K562 (cell line): ENCODE measurements at regions not wholly inside any gene's neighbourhood (a gene's known extent, or its start where the extent isn't known, plus 50 kb on each side); places are given as distances from the start of the nearest gene placed in this dataset.

Experiments
- ATAC-seq: fragments of 200-7000 bp; cut with Tn5 transposase; 3 replicates; pipeline ENCODE4 v1.9.1; 2020; ENCODE audit warnings: moderate library complexity
- BruUV-seq: library from RNA; stranded (reverse); fragments of 400-500 nt; replicated peaks from 2 replicates; lab custom pipeline; 2021; lab: Mats Ljungman, UMichigan
- CTCF ChIA-PET: fragments of 300-600 bp; formaldehyde crosslinking; extraction: SDS; loops from one replicate; lab custom pipeline; 2021; ENCODE audit warnings: low intra/inter-chr PET ratio; lab: Yijun Ruan, JAX
- POLR2A ChIA-PET: fragments of 300-600, 350-650 bp; sonication (Branson Sonifier 250); formaldehyde crosslinking; extraction: SDS; loops from one replicate; lab custom pipeline; 2021; ENCODE audit warnings: antibody characterized with exemption, inconsistent platforms; lab: Yijun Ruan, JAX
- DNase-seq, 4 experiments: peaks; one replicate each; pipeline versions ENCODE4 v3.0.0 to v3.0.0-alpha.2; 2011 to 2018; ENCODE audit warnings: low spot score in 3 of 4, mixed read lengths in 3 of 4; ENCODE audit errors: extremely low read depth in 1 of 4
- FAIRE-seq: peaks from 2 replicates; lab custom pipeline; 2011; peaks lifted over from hg19 to GRCh38; lab: Jason Lieb, UNC
- H2AFZ ChIP-seq: 2 replicates; pipeline ENCODE4 v1.6.0; 2011; ENCODE audit warnings: low read depth, low read length, control low read depth, inconsistent platforms
- H3K27ac ChIP-seq: fragments of 200-600 bp; 3 replicates; pipeline ENCODE4 v1.8.0; 2011; ENCODE audit warnings: low read depth, mild to moderate bottlenecking, control low read depth, inconsistent platforms, low read length, moderate library complexity, mixed read lengths; ENCODE audit errors: extremely low read depth
- H3K27me3 ChIP-seq, 2 experiments: fragments of 300-600 bp in 1 of 2; 2 replicates in 1 of 2; 3 replicates in 1 of 2; pipeline versions ENCODE4 v1.6.0 to v1.8.0; 2011; ENCODE audit warnings: inconsistent platforms in 2 of 2, low read length in 2 of 2, mild to moderate bottlenecking in 1 of 2, mixed read lengths in 1 of 2, moderate library complexity in 1 of 2; ENCODE audit not compliant: control insufficient read depth in 2 of 2, insufficient read depth in 2 of 2
- H3K36me3 ChIP-seq: fragments of 300-600 bp; 3 replicates; pipeline ENCODE4 v1.8.0; 2011; ENCODE audit warnings: mild to moderate bottlenecking, low read length, inconsistent platforms; ENCODE audit not compliant: control insufficient read depth, insufficient read depth
- H3K4me1 ChIP-seq, 2 experiments: fragments of 200-600 bp in 1 of 2; replicated peaks in 1 of 2; 2 replicates in 1 of 2; 3 replicates in 1 of 2; pipeline versions ENCODE4 v1.5.1 to v1.8.0; 2011; ENCODE audit warnings: inconsistent platforms in 2 of 2, low read length in 2 of 2, mild to moderate bottlenecking in 1 of 2, mixed read lengths in 1 of 2, moderate library complexity in 1 of 2; ENCODE audit not compliant: control insufficient read depth in 2 of 2, insufficient read depth in 2 of 2
- H3K4me2 ChIP-seq: 2 replicates; pipeline ENCODE4 v1.6.1; 2011; ENCODE audit warnings: low read length, control low read depth, inconsistent platforms, mixed read lengths; ENCODE audit not compliant: insufficient read depth
- H3K4me3 ChIP-seq: fragments of 200-600 bp; sonication (generic), shearing (Covaris generic); 2 replicates; pipeline ENCODE4 v1.5.1; 2016; ENCODE audit warnings: control low read depth, inconsistent platforms
- H3K79me2 ChIP-seq: fragments of 200-600 bp; 3 replicates; pipeline ENCODE4 v1.8.0; 2011; ENCODE audit warnings: low read length, inconsistent platforms; ENCODE audit not compliant: control insufficient read depth, insufficient read depth
- H3K9ac ChIP-seq, 2 experiments: 2 replicates each; pipeline versions ENCODE4 v1.6.0 to v1.6.1; 2011; ENCODE audit warnings: low read depth in 2 of 2, low read length in 2 of 2, control low read depth in 1 of 2, inconsistent platforms in 1 of 2, mild to moderate bottlenecking in 1 of 2, mixed read lengths in 1 of 2; ENCODE audit not compliant: insufficient read depth in 1 of 2
- H3K9me1 ChIP-seq: one replicate; pipeline ENCODE4 v1.6.0; 2011; ENCODE audit warnings: inconsistent platforms, mild to moderate bottlenecking, low read length, moderate library complexity; ENCODE audit not compliant: control insufficient read depth, insufficient read depth
- H3K9me3 ChIP-seq: replicated peaks from 2 replicates; pipeline ENCODE4 v1.5.1; 2011; ENCODE audit warnings: low read depth, low read length, inconsistent platforms; ENCODE audit not compliant: control insufficient read depth, insufficient read depth
- H4K20me1 ChIP-seq: replicated peaks from 2 replicates; pipeline ENCODE4 v1.6.1; 2011; ENCODE audit warnings: low read length, inconsistent platforms, mixed read lengths; ENCODE audit not compliant: control insufficient read depth, insufficient read depth
- CHD1 ChIP-seq: fragments of 200-600 bp; sonication (generic); IDR thresholded peaks from one replicate; pipeline ENCODE4 v1.6.1; 2012; ENCODE audit warnings: mild to moderate bottlenecking, moderate library complexity, low read length, inconsistent platforms
- ELF1 ChIP-seq: fragments of 200-800 bp; sonication (Bioruptor generic); IDR thresholded peaks from 2 replicates; pipeline ENCODE4 v1.6.1; 2016; ENCODE audit warnings: missing genetic modification characterization, missing compliant biosample characterization
- FOXK1 ChIP-seq: sonication (generic); formaldehyde crosslinking; IDR thresholded peaks from 2 replicates; pipeline ENCODE4 v1.8.0; 2022; ENCODE audit warnings: missing genetic modification reagents, mild to moderate bottlenecking, borderline replicate concordance
- FOXK2 ChIP-seq, 2 experiments: fragments of 450-650 bp; IDR thresholded peaks in 1 of 2; conservative IDR thresholded peaks in 1 of 2; 2 replicates each; pipeline ENCODE4 v1.6.1; 2016; ENCODE audit warnings: low read depth in 2 of 2, mild to moderate bottlenecking in 1 of 2
- HSF4 ChIP-seq: fragments of 250-450 bp; sonication (Bioruptor Pico); IDR thresholded peaks from 2 replicates; pipeline ENCODE4 v2.1.2; 2022; ENCODE audit warnings: mild to moderate bottlenecking, moderate library complexity, borderline replicate concordance
- JUNB ChIP-seq: fragments of 450-650 bp; formaldehyde crosslinking; conservative IDR thresholded peaks from 2 replicates; pipeline ENCODE4 v1.4.0; 2020; ENCODE audit warnings: mild to moderate bottlenecking
- MYBL2 ChIP-seq, 2 experiments: fragments of 450-650 bp in 1 of 2; sonication (generic) in 1 of 2; formaldehyde crosslinking in 1 of 2; IDR thresholded peaks; 2 replicates each; pipeline versions ENCODE4 v1.6.1 to v1.8.1; 2017 to 2022; ENCODE audit warnings: borderline replicate concordance in 1 of 2, inconsistent platforms in 1 of 2, low read depth in 1 of 2, mild to moderate bottlenecking in 1 of 2, missing genetic modification reagents in 1 of 2, moderate library complexity in 1 of 2
- STAT5A ChIP-seq: IDR thresholded peaks from 2 replicates; pipeline ENCODE4 v1.6.1; 2012; ENCODE audit warnings: low read length, inconsistent platforms, borderline replicate concordance
- ZC3H11A ChIP-seq: IDR thresholded peaks from 2 replicates; pipeline ENCODE4 v1.6.1; 2012; ENCODE audit warnings: low read depth, low read length, improper control_type of control experiment
- ZNF165 ChIP-seq: fragments of 250-450 bp; sonication (Bioruptor Pico); IDR thresholded peaks from 2 replicates; pipeline ENCODE4 v1.4.0; 2020; ENCODE audit warnings: borderline replicate concordance
- ZNF695 ChIP-seq: fragments of 450-650 bp; formaldehyde crosslinking; IDR thresholded peaks from 2 replicates; pipeline ENCODE4 v1.4.0; 2020; ENCODE audit warnings: mild to moderate bottlenecking, moderate library complexity
- WGBS: fragments of 100-300 bp; shearing (Covaris generic); methylation state at CpG from one replicate; pipeline ENCODE4 v1.1.6; 2016; ENCODE audit warnings: low coverage, mixed read lengths; ENCODE audit not compliant: insufficient coverage; ENCODE audit errors: missing lambda C conversion rate; 5-methylcytosine and 5-hydroxymethylcytosine counted together
- in situ Hi-C: fragments of 300-500 bp; cut with MboI; formaldehyde crosslinking; loops from 4 replicates; pipeline ENCODE4 v1.15.0; 2018; ENCODE audit warnings: inconsistent platforms, mixed read lengths
- intact Hi-C: fragments of 100-400 bp; cut with micrococcal nuclease; formaldehyde crosslinking; loops from 2 replicates; pipeline ENCODE4 v1.14.2; 2022

DNA sequence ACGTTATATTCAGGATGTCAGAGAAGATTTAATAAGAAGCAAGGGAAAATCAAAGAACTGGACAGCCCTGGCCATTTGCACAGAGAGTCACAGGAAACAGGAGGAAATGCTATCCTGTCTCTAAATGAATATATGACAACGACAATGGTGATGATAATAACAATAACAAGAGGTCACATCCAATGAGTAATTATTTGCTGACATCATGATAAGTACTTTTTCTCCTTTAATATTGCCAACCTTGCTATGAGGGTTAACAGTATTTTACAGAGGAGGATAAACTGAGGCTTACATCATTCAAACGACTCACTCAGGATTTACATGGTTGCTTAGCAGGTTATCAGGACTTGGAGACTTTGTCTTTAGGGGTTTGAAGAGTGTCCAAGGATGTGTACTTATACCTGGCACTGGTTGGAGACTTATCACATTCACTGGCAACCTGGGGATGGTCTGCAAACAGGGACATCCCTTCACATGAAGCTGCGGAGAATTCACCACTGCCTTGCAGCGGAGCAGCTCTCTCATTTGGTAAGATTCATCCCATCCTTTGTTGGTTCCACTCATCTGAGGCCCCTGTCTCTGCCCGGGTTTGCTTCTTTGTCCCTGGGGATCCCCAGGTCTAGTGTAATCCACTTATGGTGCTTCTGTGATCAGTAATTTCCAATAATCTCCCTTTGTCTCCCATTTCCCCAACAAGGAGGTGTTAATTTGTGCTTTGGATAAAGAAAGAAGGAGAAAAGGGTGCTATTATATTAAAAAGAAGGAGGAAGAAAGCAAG, 637.8 kb downstream of the BCL11B start:
- no TSS peak for BruUV-seq
- Histone ChIP-seq H3K9me3 (no peaks in the 10 kb centered on the region), H3K9ac (no peak overlapping the region), H3K4me3 (no peak overlapping the region), H3K36me3 (no peaks in the 10 kb centered on the region), H2AFZ (no peak overlapping the region), H3K4me2 (no peak overlapping the region), H3K79me2 (no peaks in the 10 kb centered on the region), H3K27me3 (no peaks in the 10 kb centered on the region), H3K9me1 (no peaks in the 10 kb centered on the region), H3K4me1 (no peaks in the 10 kb centered on the region), H3K27ac (no peak overlapping the region), H4K20me1 (no peaks in the 10 kb centered on the region)
- ChIA-PET CTCF (no interaction called here), POLR2A (no interaction called here)
- WGBS = 0% methylated on average over 4 of the region's 6 CpGs
- no peak for FAIRE-seq
- ATAC-seq = no peak
- in situ Hi-C loops (no loop called here), intact Hi-C loops (no loop called here)
- no peak for DNase-seq
- TF ChIP-seq MYBL2 (IDR thresholded peaks at IDR 0.05; ENCODE audit: low read depth) = no peak
- TF ChIP-seq MYBL2 (CRISPR knock-in tag; IDR thresholded peaks at IDR 0.05; ENCODE audit: borderline replicate concordance) = no peak
- TF ChIP-seq ZC3H11A = no peak
- no peak for TF ChIP-seq FOXK2 (conservative IDR thresholded peaks at IDR 0.05 in 1 of 2, IDR thresholded peaks at IDR 0.05 in 1 of 2; ENCODE audit: low read depth in 2 of 2)
- no peak for TF ChIP-seq STAT5A
- TF ChIP-seq FOXK1 = no peak
- no peak for TF ChIP-seq CHD1
- no peak for TF ChIP-seq ZNF695 (CRISPR knock-in tag)
- TF ChIP-seq JUNB = no peak
- no peak for TF ChIP-seq ELF1 (tag)
- TF ChIP-seq HSF4 = no peak
- TF ChIP-seq ZNF165 (CRISPR knock-in tag) = no peak
